H1 (cell line): ENCODE measurements at regions not wholly inside any gene's neighbourhood (a gene's known extent, or its start where the extent isn't known, plus 50 kb on each side); places are given as distances from the start of the nearest gene placed in this dataset.

ENCODE experiments used
- CTCF ChIA-PET: fragments of 300-600 bp; sonication (Branson Sonifier 250); formaldehyde crosslinking; loops from one replicate; lab custom pipeline; 2021; ENCODE audit not compliant: partially characterized antibody; lab: Charles Lee
- POLR2A ChIA-PET: fragments of 300-600 bp; sonication (Branson Sonifier 250); formaldehyde crosslinking; loops from one replicate; lab custom pipeline; 2021; ENCODE audit warnings: inconsistent platforms; ENCODE audit not compliant: partially characterized antibody; lab: Charles Lee
- DNase-seq, 2 experiments: peaks; one replicate each; pipeline versions ENCODE4 v3.0.0 to v3.0.0-alpha.2; 2010 to 2022; ENCODE audit warnings: low spot score in 2 of 2, low read depth in 1 of 2, mixed read lengths in 1 of 2
- FAIRE-seq: peaks from 2 replicates; lab custom pipeline; 2011; peaks lifted over from hg19 to GRCh38; lab: Jason Lieb, UNC
- H2AFZ ChIP-seq: 2 replicates; pipeline ENCODE4 v1.8.1; 2012; ENCODE audit warnings: low read length, inconsistent platforms
- H2AK5ac ChIP-seq: 2 replicates; pipeline ENCODE4 v1.6.1; 2013; ENCODE audit warnings: low read depth, low read length
- H2BK120ac ChIP-seq: replicated peaks from 2 replicates; pipeline ENCODE3; 2013; ENCODE audit warnings: low read depth, low read length, inconsistent platforms
- H2BK12ac ChIP-seq: 2 replicates; pipeline ENCODE4 v1.6.1; 2013; ENCODE audit warnings: low read depth, low read length
- H2BK15ac ChIP-seq: 2 replicates; pipeline ENCODE4 v1.6.1; 2013; ENCODE audit warnings: low read length
- H2BK20ac ChIP-seq: 2 replicates; pipeline ENCODE4 v1.6.1; 2013; ENCODE audit warnings: low read length
- H2BK5ac ChIP-seq: 2 replicates; pipeline ENCODE4 v1.6.1; 2013; ENCODE audit warnings: low read depth, low read length
- H3K14ac ChIP-seq: 2 replicates; pipeline ENCODE4 v1.6.1; 2013; ENCODE audit warnings: inconsistent platforms; ENCODE audit not compliant: insufficient read length
- H3K18ac ChIP-seq: 2 replicates; pipeline ENCODE4 v1.6.1; 2013; ENCODE audit warnings: low read length; ENCODE audit errors: extremely low read depth
- H3K23ac ChIP-seq: 2 replicates; pipeline ENCODE4 v1.6.1; 2013; ENCODE audit warnings: inconsistent platforms; ENCODE audit not compliant: insufficient read length
- H3K23me2 ChIP-seq: 2 replicates; pipeline ENCODE4 v1.6.1; 2013; ENCODE audit warnings: low read depth, low read length
- H3K27ac ChIP-seq: 2 replicates; pipeline ENCODE4 v1.6.1; 2011; ENCODE audit warnings: low read depth, low read length, inconsistent platforms
- H3K27me3 ChIP-seq, 4 experiments: replicated peaks in 1 of 4; 1 replicate in 1 of 4; 2 replicates in 3 of 4; pipeline versions ENCODE4 v1.6.1 to v1.8.1; 2011 to 2013; ENCODE audit warnings: low read length in 3 of 4, mild to moderate bottlenecking in 3 of 4, inconsistent platforms in 2 of 4, mixed read lengths in 2 of 4, moderate library complexity in 1 of 4; ENCODE audit not compliant: control insufficient read depth in 3 of 4, insufficient read depth in 3 of 4; ENCODE audit errors: extremely low read depth in 1 of 4
- H3K36me3 ChIP-seq, 4 experiments: 2 replicates each; pipeline versions ENCODE4 v1.6.1 to v1.8.1; 2011 to 2013; ENCODE audit warnings: mild to moderate bottlenecking in 4 of 4, low read length in 3 of 4, moderate library complexity in 2 of 4, control low read depth in 1 of 4, inconsistent platforms in 1 of 4; ENCODE audit not compliant: insufficient read depth in 4 of 4, control insufficient read depth in 2 of 4
- H3K4ac ChIP-seq: replicated peaks from 2 replicates; pipeline ENCODE3; 2013; ENCODE audit warnings: low read length, low read depth, mixed read lengths, inconsistent platforms; ENCODE audit not compliant: insufficient read length
- H3K4me1 ChIP-seq, 4 experiments: replicated peaks in 1 of 4; 1 replicate in 1 of 4; 2 replicates in 3 of 4; pipeline versions ENCODE4 v1.6.1 to v1.8.1; 2011 to 2013; ENCODE audit warnings: low read length in 3 of 4, inconsistent platforms in 2 of 4, mixed read lengths in 1 of 4; ENCODE audit not compliant: insufficient read depth in 4 of 4, control insufficient read depth in 3 of 4
- H3K4me2 ChIP-seq, 2 experiments: 2 replicates each; pipeline versions ENCODE4 v1.6.1 to v1.8.1; 2011 to 2013; ENCODE audit warnings: low read depth in 2 of 2, low read length in 2 of 2, control low read depth in 1 of 2, inconsistent platforms in 1 of 2, mild to moderate bottlenecking in 1 of 2; ENCODE audit not compliant: insufficient read depth in 1 of 2
- H3K4me3 ChIP-seq, 4 experiments: fragments of 200-600, 300-600 bp in 1 of 4; sonication (generic), shearing (Covaris generic), sonication (Bioruptor Twin) in 1 of 4; 2 replicates each; pipeline versions ENCODE4 v1.5.1 to v1.8.1; 2011 to 2016; ENCODE audit warnings: low read length in 4 of 4, low read depth in 3 of 4, control low read depth in 2 of 4, inconsistent platforms in 2 of 4, mild to moderate bottlenecking in 2 of 4, mixed read lengths in 1 of 4, moderate library complexity in 1 of 4; ENCODE audit not compliant: insufficient read depth in 2 of 4; ENCODE audit errors: extremely low read depth in 1 of 4
- H3K56ac ChIP-seq: replicated peaks from 2 replicates; pipeline ENCODE3; 2013; ENCODE audit warnings: low read depth, mild to moderate bottlenecking, mixed read lengths, low read length, inconsistent platforms; ENCODE audit not compliant: insufficient read length
- H3K79me1 ChIP-seq: 2 replicates; pipeline ENCODE4 v1.6.1; 2013; ENCODE audit warnings: low read depth, low read length, control low read depth
- H3K79me2 ChIP-seq, 2 experiments: 2 replicates each; pipeline versions ENCODE4 v1.6.1 to v1.8.1; 2012 to 2013; ENCODE audit warnings: low read length in 2 of 2, mild to moderate bottlenecking in 2 of 2, inconsistent platforms in 1 of 2; ENCODE audit not compliant: insufficient read depth in 2 of 2, control insufficient read depth in 1 of 2
- H3K9ac ChIP-seq, 4 experiments: replicated peaks in 1 of 4; 1 replicate in 1 of 4; 2 replicates in 3 of 4; pipeline versions ENCODE4 v1.6.1 to v1.8.1; 2011 to 2013; ENCODE audit warnings: low read depth in 3 of 4, low read length in 3 of 4, control low read depth in 2 of 4, mild to moderate bottlenecking in 2 of 4, moderate library complexity in 2 of 4, inconsistent platforms in 1 of 4; ENCODE audit errors: extremely low read depth in 1 of 4
- H3K9me3 ChIP-seq, 2 experiments: 2 replicates each; pipeline versions ENCODE4 v1.6.1 to v1.8.1; 2012 to 2013; ENCODE audit warnings: mild to moderate bottlenecking in 2 of 2, moderate library complexity in 2 of 2, control low read depth in 1 of 2, inconsistent platforms in 1 of 2, low read depth in 1 of 2, low read length in 1 of 2, mixed read lengths in 1 of 2; ENCODE audit not compliant: insufficient read depth in 2 of 2
- H4K20me1 ChIP-seq, 2 experiments: replicated peaks in 1 of 2; 2 replicates each; pipeline versions ENCODE3 to v1.8.1; 2011 to 2013; ENCODE audit warnings: inconsistent platforms in 2 of 2, low read length in 2 of 2, mild to moderate bottlenecking in 1 of 2; ENCODE audit not compliant: insufficient read depth in 2 of 2, control insufficient read depth in 1 of 2
- H4K5ac ChIP-seq: 2 replicates; pipeline ENCODE4 v1.6.1; 2013; ENCODE audit warnings: low read length, low read depth, mixed read lengths, inconsistent platforms; ENCODE audit not compliant: insufficient read length
- H4K8ac ChIP-seq: 2 replicates; pipeline ENCODE4 v1.8.0; 2013; ENCODE audit warnings: mild to moderate bottlenecking, moderate library complexity, low read length, inconsistent platforms; ENCODE audit not compliant: insufficient read depth; ENCODE audit errors: extremely low read depth
- H4K91ac ChIP-seq: replicated peaks from 2 replicates; pipeline ENCODE3; 2013; ENCODE audit warnings: low read length, mixed read lengths, inconsistent platforms; ENCODE audit not compliant: insufficient read length
- EP300 ChIP-seq, 2 experiments: IDR thresholded peaks; 1 replicate in 1 of 2; 2 replicates in 1 of 2; pipeline ENCODE4 v1.6.1; 2011 to 2012; ENCODE audit warnings: low read depth in 2 of 2, low read length in 2 of 2, mild to moderate bottlenecking in 2 of 2, borderline replicate concordance in 1 of 2, inconsistent platforms in 1 of 2, moderate library complexity in 1 of 2
- NANOG ChIP-seq: IDR thresholded peaks from 2 replicates; pipeline ENCODE4 v1.6.1; 2011; ENCODE audit warnings: low read length, low read depth, mild to moderate bottlenecking, inconsistent platforms; ENCODE audit not compliant: insufficient read depth, poor library complexity, severe bottlenecking
- PHF8 ChIP-seq: fragments of 200-600 bp; sonication (generic); conservative IDR thresholded peaks from 2 replicates; pipeline ENCODE4 v1.7.1; 2012; ENCODE audit warnings: low read depth, mild to moderate bottlenecking, inconsistent platforms, low read length, moderate library complexity
- TCF12 ChIP-seq: IDR thresholded peaks from 2 replicates; pipeline ENCODE4 v1.6.1; 2011; ENCODE audit warnings: low read depth, mild to moderate bottlenecking, low read length
- WGBS, 2 experiments: shearing (Covaris generic) in 1 of 2; methylation state at CpG; one replicate each; pipeline versions ENCODE4 v1.1.6 to v1.1.7; 2013 to 2015; ENCODE audit warnings: low lambda C conversion rate in 2 of 2, mixed read lengths in 2 of 2, inconsistent platforms in 1 of 2, low coverage in 1 of 2, missing lambda C conversion rate in 1 of 2; ENCODE audit not compliant: insufficient replicate concordance in 2 of 2, insufficient coverage in 1 of 2, insufficient read length in 1 of 2; ENCODE audit errors: extremely low coverage in 1 of 2, missing lambda C conversion rate in 1 of 2; 5-methylcytosine and 5-hydroxymethylcytosine counted together

DNA sequence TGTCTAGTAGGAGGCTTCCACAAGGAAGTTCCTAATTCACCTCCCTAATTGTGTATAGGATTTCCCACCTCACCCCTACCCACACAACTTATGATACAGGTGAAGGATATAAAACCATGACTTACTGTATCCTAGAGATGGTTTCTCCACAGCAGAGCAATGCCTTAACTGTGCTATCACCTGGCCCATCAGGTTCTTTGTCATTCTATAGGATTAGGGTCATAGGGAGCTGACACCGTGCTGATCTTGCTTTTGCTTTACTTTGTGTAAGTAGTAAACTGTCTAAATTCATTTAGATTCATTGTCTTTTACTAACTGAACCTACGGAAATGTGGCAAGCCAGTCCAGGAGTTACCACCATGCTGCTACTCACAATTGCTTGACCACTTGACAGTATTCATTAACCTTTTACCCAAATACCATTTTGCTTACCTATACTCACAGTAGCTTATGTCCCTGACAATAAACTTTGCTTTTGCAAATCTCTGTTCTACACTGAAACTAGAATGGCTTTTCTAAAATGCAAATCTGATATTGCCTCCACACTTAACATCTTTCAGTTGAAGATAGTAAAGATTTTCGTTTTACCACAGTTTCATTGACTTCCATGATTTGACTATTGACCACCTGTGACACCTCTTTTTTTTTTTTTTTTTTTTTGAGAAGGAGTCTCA lies 147.6 kb downstream of the IFI44 start:
- DNase-seq, result peak in 1 of 2 experiments; percentile 13
- Histone ChIP-seq H3K79me1 (no peaks in the 10 kb centered on the region), H2BK12ac (no peak overlapping the region), H3K23ac (no peak overlapping the region), H2BK15ac (no peak overlapping the region), H3K23me2 (no peaks in the 10 kb centered on the region), H3K4me3 (no peak overlapping the region), H3K4ac (no peak overlapping the region), H2BK20ac (no peak overlapping the region), H2BK5ac (no peak overlapping the region), H3K27ac (no peak overlapping the region), H2BK120ac (no peak overlapping the region), H4K20me1 (no peaks in the 10 kb centered on the region), H4K8ac (no peak overlapping the region), H3K4me1 (peaks cover 0 to 3% (median 0%) of the 10 kb centered on the region in 4 experiments; a peak in 1 of 7 replicates), H3K14ac (no peak overlapping the region), H3K9me3 (no peaks in the 10 kb centered on the region), H3K9ac (no peak overlapping the region), H3K18ac (no peak overlapping the region), H3K56ac (no peak overlapping the region), H2AFZ (no peak overlapping the region), H2AK5ac (no peak overlapping the region), H4K91ac (no peak overlapping the region), H3K36me3 (no peaks in the 10 kb centered on the region), H3K79me2 (no peaks in the 10 kb centered on the region), H3K27me3 (no peaks in the 10 kb centered on the region), H4K5ac (no peak overlapping the region), H3K4me2 (0 out of 4 replicates have a peak overlapping the region, but pooled peaks of 1 of the 2 experiments have one; percentile 2)
- no peak for FAIRE-seq
- WGBS, 2 experiments, result 41% methylated on average over 3 of the region's 3 CpGs; no CpG with 5 or more reads in 1 of the 2 experiments
- CTCF ChIA-PET, result interaction anchor here (0.6 kb wide), 1 partner anchor 231 kb away, joined by 3 read pairs; no protein-coding TSS in a partner anchor
- POLR2A ChIA-PET, result no interaction called here
- peak in 1 of 2 experiments; percentile 23; a peak in 1 of 3 replicates for TF ChIP-seq EP300 (IDR thresholded peaks at IDR 0.05; ENCODE audit: borderline replicate concordance in 1 of 2, low read depth in 2 of 2, low read length in 2 of 2)
- TF ChIP-seq TCF12, result peak; percentile 73; the same call in 1 of the 2 replicates
- no peak for TF ChIP-seq PHF8
- peak; percentile 88 for TF ChIP-seq NANOG
